MG63 (cell line): ENCODE measurements at regions not wholly inside any gene's neighbourhood (a gene's known extent, or its start where the extent isn't known, plus 50 kb on each side); places are given as distances from the start of the nearest gene placed in this dataset.

Source experiments
- DNase-seq: peaks from one replicate; pipeline ENCODE4 v3.0.0-alpha.2; 2020
- H3K27me3 ChIP-seq: fragments of 250-450 bp; sonication (Bioruptor Pico); 2 replicates; pipeline ENCODE4 v1.5.1; 2020; ENCODE audit warnings: mild to moderate bottlenecking, moderate library complexity
- H3K36me3 ChIP-seq: fragments of 250-450 bp; sonication (Bioruptor Pico); 2 replicates; pipeline ENCODE4 v1.5.1; 2020; ENCODE audit warnings: mild to moderate bottlenecking, moderate library complexity
- H3K4me3 ChIP-seq: fragments of 250-450 bp; sonication (Bioruptor Pico); 2 replicates; pipeline ENCODE4 v1.5.1; 2020; ENCODE audit warnings: mild to moderate bottlenecking, moderate library complexity
- H3K9me3 ChIP-seq: fragments of 250-450 bp; sonication (Bioruptor Pico); 2 replicates; pipeline ENCODE4 v1.5.1; 2020; ENCODE audit warnings: mild to moderate bottlenecking, moderate library complexity

DNA sequence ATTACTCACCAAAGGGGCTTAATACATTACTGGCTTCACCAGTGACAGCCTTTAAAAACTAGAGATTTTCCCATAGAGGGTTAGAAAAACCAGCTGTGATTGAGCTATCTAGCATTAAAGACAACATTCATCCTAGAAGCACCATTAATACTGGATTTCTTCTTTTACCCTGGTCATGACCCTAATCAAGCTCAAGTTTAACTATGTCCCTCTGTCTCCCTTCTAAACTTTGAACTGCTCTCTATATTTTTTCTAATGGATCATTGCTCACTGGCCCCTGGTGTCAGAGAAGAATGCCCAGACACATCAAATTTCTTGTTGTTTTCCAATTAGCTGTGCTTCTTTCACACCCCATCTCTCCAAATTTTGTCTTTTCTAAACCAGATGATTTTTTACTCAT lies 1101.3 kb downstream of the XPNPEP1 start:
- Histone ChIP-seq H3K9me3 (no peaks in the 10 kb centered on the region), H3K4me3 (no peak overlapping the region), H3K27me3 (no peaks in the 10 kb centered on the region), H3K36me3 (no peaks in the 10 kb centered on the region)
- no peak for DNase-seq

DNA sequence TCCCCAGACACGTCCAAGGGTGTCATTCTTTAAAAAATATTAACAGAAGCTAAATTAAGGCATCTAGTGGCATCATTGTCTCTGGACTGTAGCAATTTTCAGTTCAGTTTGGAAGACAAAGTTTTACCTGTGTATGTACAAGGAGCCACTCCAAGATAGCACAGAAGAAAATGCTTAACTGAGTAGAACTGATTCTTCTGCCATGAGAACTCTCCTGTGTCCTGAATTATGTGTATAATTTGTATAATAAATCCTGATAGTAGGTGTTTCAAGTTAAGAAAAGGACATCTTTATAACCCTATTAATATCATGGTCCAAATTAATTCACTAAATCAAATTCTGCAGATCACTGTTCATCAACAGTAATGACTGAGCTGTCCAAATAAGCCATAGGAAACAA lies 1104.0 kb downstream of the XPNPEP1 start:
- no peaks in the 10 kb centered on the region for H3K27me3 ChIP-seq
- no peak for DNase-seq
- H3K36me3 ChIP-seq: no peaks in the 10 kb centered on the region
- no peaks in the 10 kb centered on the region for H3K9me3 ChIP-seq
- no peak overlapping the region for H3K4me3 ChIP-seq

GRCh38 chr10:108817584-108817983 lies 1105.7 kb downstream of the XPNPEP1 start:
- no peak for DNase-seq
- Histone ChIP-seq H3K27me3 (no peaks in the 10 kb centered on the region), H3K9me3 (no peaks in the 10 kb centered on the region), H3K4me3 (no peak overlapping the region), H3K36me3 (no peaks in the 10 kb centered on the region)

DNA sequence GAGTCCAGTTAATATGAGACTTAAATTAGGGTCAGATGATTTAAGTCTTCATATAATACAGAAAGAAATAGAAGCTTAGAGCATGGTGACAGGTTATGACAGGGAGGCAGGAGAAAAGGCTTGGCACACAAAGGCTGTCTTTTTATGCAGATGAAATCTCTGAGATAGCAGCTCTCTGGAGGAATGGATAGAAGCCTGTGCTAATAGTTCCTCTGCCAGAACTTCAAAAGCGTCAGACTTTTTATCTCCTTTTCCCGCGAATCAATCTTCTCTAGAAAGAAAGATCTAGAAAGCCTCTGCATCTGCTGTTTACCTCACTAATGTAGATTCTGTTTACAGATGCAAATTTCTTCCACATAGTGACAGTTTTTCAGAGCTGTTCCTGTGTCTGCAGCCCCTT lies 1106.2 kb downstream of the XPNPEP1 start:
- no peak for DNase-seq
- Histone ChIP-seq H3K9me3 (no peaks in the 10 kb centered on the region), H3K36me3 (no peaks in the 10 kb centered on the region), H3K4me3 (no peak overlapping the region), H3K27me3 (no peaks in the 10 kb centered on the region)

GRCh38 chr10:108812906-108813305 lies 1110.4 kb downstream of the XPNPEP1 start:
- no peak for DNase-seq
- H3K4me3 ChIP-seq: no peak overlapping the region
- no peaks in the 10 kb centered on the region for H3K27me3 ChIP-seq
- no peaks in the 10 kb centered on the region for H3K9me3 ChIP-seq
- no peaks in the 10 kb centered on the region for H3K36me3 ChIP-seq

DNA sequence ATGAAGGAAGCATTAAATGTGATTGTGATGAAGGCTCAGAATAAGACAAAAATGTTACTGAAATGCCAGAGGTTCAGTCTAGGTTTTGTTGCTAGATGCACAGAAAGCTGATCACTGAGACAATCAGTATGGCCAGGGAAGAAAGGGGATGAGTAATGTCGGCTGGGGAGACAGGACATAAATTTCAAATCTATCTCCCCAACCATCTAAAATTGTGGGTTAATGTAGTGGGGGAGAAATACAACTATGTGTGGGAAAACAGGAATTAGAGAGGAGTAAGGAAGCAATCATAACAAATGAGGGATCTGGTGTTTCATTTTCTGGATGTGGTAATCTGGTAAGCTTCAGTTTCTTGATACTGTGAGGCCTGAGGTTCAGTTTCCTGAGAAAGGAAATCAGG lies 1111.0 kb downstream of the XPNPEP1 start:
- no peak overlapping the region for H3K4me3 ChIP-seq
- no peaks in the 10 kb centered on the region for H3K9me3 ChIP-seq
- DNase-seq: no peak
- H3K36me3 ChIP-seq: no peaks in the 10 kb centered on the region
- H3K27me3 ChIP-seq: no peaks in the 10 kb centered on the region

- no peak for DNase-seq
- H3K27me3 ChIP-seq: no peaks in the 10 kb centered on the region
These were observed 1115.1 kb downstream of the XPNPEP1 start for GRCh38 chr10:108808228-108808627.

DNA sequence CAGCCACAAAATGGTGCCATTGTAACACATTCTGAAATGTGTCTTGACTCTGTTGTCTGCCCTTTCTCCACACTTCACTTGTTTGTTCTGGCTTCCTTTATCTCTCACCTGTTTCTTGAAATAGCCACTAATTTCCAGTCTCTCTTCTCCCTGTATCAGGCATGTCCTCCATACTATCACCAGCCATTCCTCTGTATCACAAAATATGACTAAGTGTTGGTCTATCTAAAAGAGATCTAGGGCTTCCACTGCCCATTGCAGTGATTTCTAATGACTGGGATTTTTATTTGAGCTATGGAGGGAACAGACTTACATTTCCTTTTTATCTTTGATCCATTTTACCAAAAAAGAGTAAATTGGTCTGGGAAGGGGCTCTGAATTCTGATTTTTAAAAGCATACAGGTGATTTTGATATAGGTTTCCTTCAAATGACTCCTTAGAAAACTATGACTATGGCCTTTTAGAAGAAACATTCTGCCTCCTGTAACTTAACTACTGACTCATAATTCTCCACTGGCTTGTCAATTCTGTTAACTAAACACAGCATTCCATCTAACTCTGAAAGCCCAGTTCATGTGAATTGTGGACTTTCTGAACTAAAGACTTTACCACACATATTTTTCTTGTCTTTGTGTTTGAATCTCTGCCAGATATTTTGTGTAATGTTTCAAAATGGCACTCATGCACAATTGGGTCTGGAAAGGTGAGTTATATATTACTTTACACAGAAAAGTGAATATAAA lies 1121.4 kb downstream of the XPNPEP1 start:
- no peaks in the 10 kb centered on the region for H3K27me3 ChIP-seq
- no peaks in the 10 kb centered on the region for H3K36me3 ChIP-seq
- H3K9me3 ChIP-seq: no peaks in the 10 kb centered on the region
- no peak for DNase-seq
- H3K4me3 ChIP-seq: no peak overlapping the region

More at GRCh38 chr10:108808228-108808627, 1115.1 kb downstream of the XPNPEP1 start:
- Histone ChIP-seq H3K36me3 (no peaks in the 10 kb centered on the region), H3K4me3 (no peak overlapping the region), H3K9me3 (no peaks in the 10 kb centered on the region)

GRCh38 chr10:108801220-108801619 lies 1122.1 kb downstream of the XPNPEP1 start:
- Histone ChIP-seq H3K36me3 (no peaks in the 10 kb centered on the region), H3K9me3 (no peaks in the 10 kb centered on the region), H3K4me3 (no peak overlapping the region), H3K27me3 (no peaks in the 10 kb centered on the region)
- no peak for DNase-seq

- H3K27me3 ChIP-seq: no peaks in the 10 kb centered on the region
- no peaks in the 10 kb centered on the region for H3K36me3 ChIP-seq
- no peak overlapping the region for H3K4me3 ChIP-seq
These were observed 1125.7 kb downstream of the XPNPEP1 start for GRCh38 chr10:108797573-108797972.

GRCh38 chr10:108791794-108792474 lies 1131.4 kb downstream of the XPNPEP1 start:
- H3K4me3 ChIP-seq: no peak overlapping the region
- DNase-seq: no peak

More at GRCh38 chr10:108797573-108797972, 1125.7 kb downstream of the XPNPEP1 start:
- DNase-seq: no peak
- no peaks in the 10 kb centered on the region for H3K9me3 ChIP-seq

GRCh38 chr10:108791030-108791429 lies 1132.3 kb downstream of the XPNPEP1 start:
- no peak overlapping the region for H3K4me3 ChIP-seq
- no peaks in the 10 kb centered on the region for H3K27me3 ChIP-seq
- H3K36me3 ChIP-seq: no peaks in the 10 kb centered on the region
- no peaks in the 10 kb centered on the region for H3K9me3 ChIP-seq
- DNase-seq: no peak

More at GRCh38 chr10:108791794-108792474, 1131.4 kb downstream of the XPNPEP1 start:
- Histone ChIP-seq H3K9me3 (no peaks in the 10 kb centered on the region), H3K36me3 (no peaks in the 10 kb centered on the region), H3K27me3 (no peaks in the 10 kb centered on the region)

DNA sequence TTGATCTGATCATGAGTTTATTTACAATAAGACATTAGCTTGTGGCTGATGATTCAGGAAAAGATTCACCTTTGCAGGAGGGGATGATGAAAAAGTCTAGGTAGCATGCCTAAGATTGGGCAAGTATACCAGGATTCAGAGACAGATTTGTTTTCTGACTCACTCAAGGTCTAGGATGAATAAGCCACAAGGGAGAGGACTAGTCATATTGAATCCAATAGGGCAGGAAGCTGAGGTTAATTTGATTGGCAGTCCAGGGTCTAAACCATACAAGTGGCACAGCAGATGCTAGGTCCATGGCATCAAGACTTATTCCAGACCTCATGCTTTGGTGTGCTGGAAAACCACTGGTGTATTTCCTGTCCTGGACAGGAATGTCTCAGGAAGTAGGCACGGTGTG lies 1133.4 kb downstream of the XPNPEP1 start:
- Histone ChIP-seq H3K27me3 (no peaks in the 10 kb centered on the region), H3K36me3 (no peaks in the 10 kb centered on the region), H3K4me3 (no peak overlapping the region), H3K9me3 (no peaks in the 10 kb centered on the region)
- no peak for DNase-seq

- H3K27me3 ChIP-seq: no peaks in the 10 kb centered on the region
- DNase-seq: no peak
- no peaks in the 10 kb centered on the region for H3K36me3 ChIP-seq
- no peak overlapping the region for H3K4me3 ChIP-seq
- no peaks in the 10 kb centered on the region for H3K9me3 ChIP-seq
These were observed 1134.0 kb downstream of the XPNPEP1 start for GRCh38 chr10:108789336-108789735.

DNA sequence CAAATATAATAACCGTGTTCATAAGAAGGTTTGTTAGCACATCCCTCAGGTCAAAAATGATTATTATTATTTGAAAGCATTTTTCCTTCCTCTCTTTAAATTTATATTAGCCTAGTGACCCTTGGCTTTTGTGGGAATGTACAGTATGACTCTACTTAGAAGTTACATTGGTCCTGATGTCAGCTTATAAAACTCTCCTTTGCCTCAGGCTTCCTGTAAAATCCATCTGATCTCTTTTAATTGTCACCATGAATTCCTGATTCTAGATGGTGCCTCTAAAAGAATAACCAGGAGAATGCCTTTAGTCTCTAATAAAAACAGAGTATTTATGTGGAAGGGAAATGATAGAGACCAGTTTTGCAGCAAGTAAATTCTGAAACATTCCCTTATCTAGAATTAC lies 1134.4 kb downstream of the XPNPEP1 start:
- Histone ChIP-seq H3K27me3 (no peaks in the 10 kb centered on the region), H3K9me3 (no peaks in the 10 kb centered on the region)
- no peak for DNase-seq

GRCh38 chr10:108787932-108788331 lies 1135.4 kb downstream of the XPNPEP1 start:
- Histone ChIP-seq H3K36me3 (no peaks in the 10 kb centered on the region), H3K4me3 (no peak overlapping the region), H3K27me3 (no peaks in the 10 kb centered on the region), H3K9me3 (no peaks in the 10 kb centered on the region)
- DNase-seq: no peak

More for the DNA sequence above, 1134.4 kb downstream of the XPNPEP1 start:
- H3K4me3 ChIP-seq: no peak overlapping the region
- H3K36me3 ChIP-seq: no peaks in the 10 kb centered on the region

DNA sequence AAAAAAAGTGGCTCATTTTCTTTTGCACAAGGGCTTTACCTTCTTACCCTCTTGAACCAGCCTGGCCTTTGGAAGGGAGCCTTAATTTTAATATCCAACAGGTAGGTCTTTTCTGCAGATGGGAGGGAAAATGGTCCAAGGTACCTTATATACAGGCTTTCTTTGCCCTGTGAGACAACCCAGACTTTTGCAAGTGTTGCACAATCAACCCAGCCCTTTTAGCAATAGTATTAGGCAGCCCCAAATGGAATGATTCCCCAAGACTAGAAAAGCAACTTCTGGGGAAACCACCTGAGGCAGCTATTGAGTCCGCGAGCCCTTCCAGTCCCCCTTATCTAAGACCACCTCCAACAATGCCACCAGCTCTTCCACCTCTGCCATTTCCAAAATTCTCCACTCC lies 1138.3 kb downstream of the XPNPEP1 start:
- Histone ChIP-seq H3K9me3 (no peaks in the 10 kb centered on the region), H3K36me3 (no peaks in the 10 kb centered on the region), H3K27me3 (no peaks in the 10 kb centered on the region), H3K4me3 (no peak overlapping the region)
- DNase-seq: no peak

DNA sequence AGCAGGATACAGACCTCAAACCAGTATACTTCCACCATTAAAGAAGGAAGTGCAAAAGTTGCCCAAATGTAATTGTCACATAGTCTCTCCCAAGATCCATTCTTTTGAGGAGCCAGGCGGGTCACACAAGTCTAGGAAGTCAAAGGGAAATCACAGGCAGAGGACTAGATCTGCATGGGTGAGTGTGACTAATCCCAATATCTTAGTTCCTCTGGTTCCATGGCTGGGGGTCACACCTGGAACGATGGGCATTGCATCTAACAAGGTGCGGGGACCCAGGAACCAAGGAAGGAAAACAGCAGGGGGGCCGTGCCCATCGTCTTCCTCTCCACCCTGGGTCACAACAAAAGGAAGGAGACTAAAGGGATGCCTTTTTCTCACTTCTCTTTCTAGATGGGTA lies 1138.8 kb downstream of the XPNPEP1 start:
- H3K36me3 ChIP-seq: no peaks in the 10 kb centered on the region
- H3K27me3 ChIP-seq: no peaks in the 10 kb centered on the region
- H3K4me3 ChIP-seq: no peak overlapping the region
- DNase-seq: no peak
- H3K9me3 ChIP-seq: no peaks in the 10 kb centered on the region
